ENCODE measurements at regions not wholly inside any gene's neighbourhood (a gene's known extent, or its start where the extent isn't known, plus 50 kb on each side); places are given as distances from the start of the nearest gene placed in this dataset.

DNA sequence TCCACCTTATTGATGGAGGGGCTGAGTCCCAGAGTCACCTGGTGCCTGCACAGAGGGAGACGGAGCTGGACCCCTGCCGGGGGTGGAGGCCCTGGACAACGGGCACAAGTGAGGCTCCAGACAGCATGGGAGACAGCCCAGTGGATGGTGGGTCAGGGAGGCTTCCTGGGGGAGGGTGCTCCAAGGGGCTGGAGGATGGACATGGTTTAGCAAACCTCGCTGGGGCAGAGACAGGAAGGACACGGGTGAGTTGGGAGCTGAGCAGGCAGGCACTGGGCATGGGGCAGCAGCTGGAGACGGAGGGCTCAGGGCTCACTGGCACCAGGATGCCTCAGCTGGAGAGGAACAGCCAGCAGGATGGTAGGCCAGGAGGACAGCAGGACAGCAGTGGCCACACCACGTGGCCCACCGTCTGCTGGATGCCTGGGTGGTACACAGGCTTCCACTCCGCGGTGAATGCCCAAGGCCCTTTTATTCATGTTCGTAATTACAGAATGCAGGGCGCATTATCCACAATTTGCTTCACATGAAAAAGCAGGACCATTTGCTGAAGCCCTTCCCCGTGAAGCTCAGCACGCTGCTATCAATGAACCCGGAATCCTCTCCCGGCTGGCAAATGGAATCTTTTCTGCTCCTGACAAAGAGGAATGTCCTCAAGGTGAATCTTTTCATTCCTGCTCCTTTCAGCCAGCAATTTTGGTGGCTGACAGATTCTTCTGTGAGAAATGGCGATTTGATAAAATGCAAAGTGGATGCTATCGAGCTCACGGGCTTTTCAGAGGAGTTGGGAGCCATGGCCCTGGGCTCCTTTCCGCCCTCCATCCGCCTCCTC is 138.1 kb upstream of the C14orf180 start:
- Histone ChIP-seq H3K9me3 (ENCODE audit: severe bottlenecking) (no peaks in the 10 kb centered on the region), H3K36me3 (ENCODE audit: low read depth) (no peaks in the 10 kb centered on the region), H3K4me3 (ENCODE audit: severe bottlenecking) (no peak overlapping the region), H3K27me3 (ENCODE audit: insufficient read depth, poor library complexity, severe bottlenecking) (peaks cover 20% of the 10 kb centered on the region), H3K4me1 (ENCODE audit: insufficient read depth, poor library complexity, severe bottlenecking) (no peaks in the 10 kb centered on the region), H3K27ac (ENCODE audit: poor library complexity, severe bottlenecking) (no peak overlapping the region)
- DNase-seq (ENCODE audit: low spot score) = peak; percentile 61
- no peak for ATAC-seq (ENCODE audit: low read depth)
- TF ChIP-seq, protein P1, sequence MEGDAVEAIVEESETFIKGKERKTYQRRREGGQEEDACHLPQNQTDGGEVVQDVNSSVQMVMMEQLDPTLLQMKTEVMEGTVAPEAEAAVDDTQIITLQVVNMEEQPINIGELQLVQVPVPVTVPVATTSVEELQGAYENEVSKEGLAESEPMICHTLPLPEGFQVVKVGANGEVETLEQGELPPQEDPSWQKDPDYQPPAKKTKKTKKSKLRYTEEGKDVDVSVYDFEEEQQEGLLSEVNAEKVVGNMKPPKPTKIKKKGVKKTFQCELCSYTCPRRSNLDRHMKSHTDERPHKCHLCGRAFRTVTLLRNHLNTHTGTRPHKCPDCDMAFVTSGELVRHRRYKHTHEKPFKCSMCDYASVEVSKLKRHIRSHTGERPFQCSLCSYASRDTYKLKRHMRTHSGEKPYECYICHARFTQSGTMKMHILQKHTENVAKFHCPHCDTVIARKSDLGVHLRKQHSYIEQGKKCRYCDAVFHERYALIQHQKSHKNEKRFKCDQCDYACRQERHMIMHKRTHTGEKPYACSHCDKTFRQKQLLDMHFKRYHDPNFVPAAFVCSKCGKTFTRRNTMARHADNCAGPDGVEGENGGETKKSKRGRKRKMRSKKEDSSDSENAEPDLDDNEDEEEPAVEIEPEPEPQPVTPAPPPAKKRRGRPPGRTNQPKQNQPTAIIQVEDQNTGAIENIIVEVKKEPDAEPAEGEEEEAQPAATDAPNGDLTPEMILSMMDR (IDR thresholded peaks at IDR 0.05; ENCODE audit: poor library complexity, severe bottlenecking) = no peak

DNA sequence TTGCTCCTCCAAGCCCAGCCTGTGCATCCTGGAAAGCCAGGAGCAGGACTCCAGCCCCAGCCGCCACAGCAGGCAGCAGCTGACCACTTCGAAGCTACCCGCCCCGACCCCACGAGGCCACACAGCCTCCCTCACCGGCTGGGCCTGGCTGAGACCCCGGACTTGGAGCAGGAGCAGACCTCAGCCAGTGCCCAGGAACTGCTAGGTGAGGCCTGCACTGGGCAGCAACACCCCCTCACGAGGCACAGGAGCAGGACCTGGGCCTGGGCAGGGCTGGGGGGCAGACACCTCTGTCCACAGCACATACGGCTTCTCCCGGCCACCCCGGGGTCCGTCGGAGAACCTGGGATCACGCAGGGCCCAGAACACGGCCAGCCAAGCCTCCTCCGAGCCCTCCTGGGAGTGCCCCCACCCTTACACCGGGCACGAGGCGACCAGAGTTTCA is 137.4 kb upstream of the C14orf180 start:
- ATAC-seq (ENCODE audit: low read depth) (no peak), DNase-seq (ENCODE audit: low spot score) (peak; percentile 65)

DNA sequence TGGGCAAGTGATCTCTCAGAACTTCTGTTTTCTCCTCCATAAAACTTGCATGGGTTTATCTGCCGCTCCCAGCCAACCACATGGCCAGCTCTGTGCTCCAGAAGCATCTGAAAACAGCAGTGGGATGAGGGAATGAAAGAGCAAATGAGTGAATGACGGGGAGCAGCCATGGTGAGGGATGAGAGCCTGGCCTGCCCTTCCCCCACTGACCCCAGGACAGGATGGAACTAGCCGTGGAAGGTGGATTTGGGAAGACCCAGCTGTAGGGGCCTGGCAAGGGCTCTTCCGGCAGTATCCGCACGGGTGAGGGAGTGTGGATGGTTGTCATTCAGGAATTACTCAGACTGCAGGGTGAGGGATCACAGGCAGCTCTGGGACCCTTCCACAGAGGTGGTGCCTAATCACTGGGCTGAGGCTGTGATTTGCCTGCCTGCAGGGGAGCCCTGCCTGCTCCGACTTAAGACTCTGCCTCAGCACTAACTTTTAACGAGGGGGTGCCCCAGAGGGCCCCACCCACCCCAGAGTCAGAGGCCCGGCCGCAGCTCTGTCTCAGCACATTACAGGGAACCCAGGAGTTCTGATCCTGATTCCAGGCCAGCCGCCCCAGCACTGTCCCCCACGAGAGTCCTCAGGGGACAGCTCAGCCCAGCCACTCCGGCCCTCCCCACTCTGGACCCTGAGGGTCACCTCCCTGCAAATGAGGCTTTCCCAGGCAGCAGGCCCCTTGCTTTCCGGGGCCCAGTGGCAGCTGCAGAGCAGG is 136.8 kb upstream of the C14orf180 start:
- TF ChIP-seq, protein P1 (IDR thresholded peaks at IDR 0.05; ENCODE audit: poor library complexity, severe bottlenecking) = no peak
- no peak overlapping the region for H3K4me3 ChIP-seq (ENCODE audit: severe bottlenecking)
- H3K27me3 ChIP-seq (ENCODE audit: insufficient read depth, poor library complexity, severe bottlenecking) = peaks cover 28% of the 10 kb centered on the region
- no peaks in the 10 kb centered on the region for H3K9me3 ChIP-seq (ENCODE audit: severe bottlenecking)
- no peak for DNase-seq (ENCODE audit: low spot score)
- no peak overlapping the region for H3K27ac ChIP-seq (ENCODE audit: poor library complexity, severe bottlenecking)
- H3K4me1 ChIP-seq (ENCODE audit: insufficient read depth, poor library complexity, severe bottlenecking) = no peaks in the 10 kb centered on the region
- H3K36me3 ChIP-seq (ENCODE audit: low read depth) = no peaks in the 10 kb centered on the region
- ATAC-seq (ENCODE audit: low read depth) = peak; percentile 7; the same call in 1 of the 3 replicates

More for the DNA sequence above, 137.4 kb upstream of the C14orf180 start:
- peaks cover 25% of the 10 kb centered on the region for H3K27me3 ChIP-seq (ENCODE audit: insufficient read depth, poor library complexity, severe bottlenecking)
- H3K4me3 ChIP-seq (ENCODE audit: severe bottlenecking) = no peak overlapping the region
- H3K4me1 ChIP-seq (ENCODE audit: insufficient read depth, poor library complexity, severe bottlenecking) = no peaks in the 10 kb centered on the region
- TF ChIP-seq, protein P1 (IDR thresholded peaks at IDR 0.05; ENCODE audit: poor library complexity, severe bottlenecking) = no peak
- H3K9me3 ChIP-seq (ENCODE audit: severe bottlenecking) = no peaks in the 10 kb centered on the region
- H3K36me3 ChIP-seq (ENCODE audit: low read depth) = no peaks in the 10 kb centered on the region
- H3K27ac ChIP-seq (ENCODE audit: poor library complexity, severe bottlenecking) = no peak overlapping the region

DNA sequence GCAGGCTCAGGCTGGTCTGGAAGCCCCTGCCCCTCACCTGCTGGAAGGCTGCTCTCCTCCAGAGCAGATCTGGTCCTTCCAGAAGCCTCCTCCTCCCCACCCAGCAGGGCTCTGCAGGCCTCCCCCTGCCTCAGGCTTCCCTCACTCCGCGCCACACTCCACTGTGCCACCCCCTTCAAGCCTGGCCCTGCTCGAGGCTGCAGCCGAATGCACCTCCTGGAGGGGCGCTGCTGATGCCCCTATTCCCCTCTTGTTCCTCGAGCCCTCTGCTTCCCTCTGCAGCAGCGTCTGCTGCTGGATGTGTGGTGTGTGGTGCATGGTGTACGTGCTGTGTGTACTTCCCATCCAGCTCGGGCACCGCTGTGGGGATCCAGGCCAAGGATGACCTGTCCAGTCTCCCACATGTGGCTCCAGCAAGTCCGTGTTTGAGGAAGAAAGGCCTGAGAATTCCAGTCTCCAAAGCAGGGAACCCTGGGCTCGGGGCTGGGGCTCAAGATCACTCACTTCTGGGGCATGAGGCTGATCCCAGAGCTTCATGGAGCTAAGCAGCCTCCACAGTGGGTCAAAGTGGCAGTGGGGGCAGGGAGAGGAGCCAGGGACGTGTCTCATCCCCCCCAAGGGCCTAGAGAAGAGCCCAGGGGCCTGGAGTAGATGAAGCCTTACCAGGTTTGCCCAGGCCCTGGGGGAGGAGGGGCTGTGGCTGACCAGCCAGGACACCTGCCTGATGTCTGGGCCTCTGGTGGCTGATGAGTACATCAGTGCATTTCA is 136.0 kb upstream of the C14orf180 start:
- no peaks in the 10 kb centered on the region for H3K36me3 ChIP-seq (ENCODE audit: low read depth)
- DNase-seq (ENCODE audit: low spot score) = no peak
- H3K27me3 ChIP-seq (ENCODE audit: insufficient read depth, poor library complexity, severe bottlenecking) = peaks cover 33% of the 10 kb centered on the region
- no peak overlapping the region for H3K4me3 ChIP-seq (ENCODE audit: severe bottlenecking)
- H3K27ac ChIP-seq (ENCODE audit: poor library complexity, severe bottlenecking) = no peak overlapping the region
- H3K9me3 ChIP-seq (ENCODE audit: severe bottlenecking) = no peaks in the 10 kb centered on the region
- ATAC-seq (ENCODE audit: low read depth) = peak; percentile 63
- H3K4me1 ChIP-seq (ENCODE audit: insufficient read depth, poor library complexity, severe bottlenecking) = no peaks in the 10 kb centered on the region
- TF ChIP-seq, protein P1 (IDR thresholded peaks at IDR 0.05; ENCODE audit: poor library complexity, severe bottlenecking) = no peak
